ENCODE measurements at regions not wholly inside any gene's neighbourhood (a gene's known extent, or its start where the extent isn't known, plus 50 kb on each side); places are given as distances from the start of the nearest gene placed in this dataset.

GRCh38 chr2:217386041-217386440, 526.2 kb upstream of the TNP1 start:
- TF ChIP-seq, protein P1, sequence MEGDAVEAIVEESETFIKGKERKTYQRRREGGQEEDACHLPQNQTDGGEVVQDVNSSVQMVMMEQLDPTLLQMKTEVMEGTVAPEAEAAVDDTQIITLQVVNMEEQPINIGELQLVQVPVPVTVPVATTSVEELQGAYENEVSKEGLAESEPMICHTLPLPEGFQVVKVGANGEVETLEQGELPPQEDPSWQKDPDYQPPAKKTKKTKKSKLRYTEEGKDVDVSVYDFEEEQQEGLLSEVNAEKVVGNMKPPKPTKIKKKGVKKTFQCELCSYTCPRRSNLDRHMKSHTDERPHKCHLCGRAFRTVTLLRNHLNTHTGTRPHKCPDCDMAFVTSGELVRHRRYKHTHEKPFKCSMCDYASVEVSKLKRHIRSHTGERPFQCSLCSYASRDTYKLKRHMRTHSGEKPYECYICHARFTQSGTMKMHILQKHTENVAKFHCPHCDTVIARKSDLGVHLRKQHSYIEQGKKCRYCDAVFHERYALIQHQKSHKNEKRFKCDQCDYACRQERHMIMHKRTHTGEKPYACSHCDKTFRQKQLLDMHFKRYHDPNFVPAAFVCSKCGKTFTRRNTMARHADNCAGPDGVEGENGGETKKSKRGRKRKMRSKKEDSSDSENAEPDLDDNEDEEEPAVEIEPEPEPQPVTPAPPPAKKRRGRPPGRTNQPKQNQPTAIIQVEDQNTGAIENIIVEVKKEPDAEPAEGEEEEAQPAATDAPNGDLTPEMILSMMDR (IDR thresholded peaks at IDR 0.05), result no peak
- no peak for TF ChIP-seq ZFX (IDR thresholded peaks at IDR 0.05; ENCODE audit: borderline replicate concordance)
